ENCODE measurements at regions not wholly inside any gene's neighbourhood (a gene's known extent, or its start where the extent isn't known, plus 50 kb on each side); places are given as distances from the start of the nearest gene placed in this dataset.
"Not testable (repeated sequence)": the region's sequence is repeated elsewhere in the genome, so short reads cannot be mapped to it uniquely, and the experiment has no call there.

GRCh38 chrX:115388879-115389278, 99.4 kb downstream of the LUZP4 start:
- ChIA-PET CTCF (no interaction called here), POLR2A (no interaction called here)
- no peak for DNase-seq (ENCODE audit: low read depth)
- Histone ChIP-seq H3K4me3 (ENCODE audit: low read depth, low read length) (no peak overlapping the region), H3K27me3 (ENCODE audit: control insufficient read depth, insufficient read depth, low read length) (no peaks in the 10 kb centered on the region), H3K36me3 (ENCODE audit: control insufficient read depth, insufficient read depth, low read length) (no peaks in the 10 kb centered on the region)
- TF ChIP-seq CTCF (IDR thresholded peaks at IDR 0.05; ENCODE audit: insufficient read depth, low read depth, low read length), result no peak

GRCh38 chrX:115390078-115390477, 100.6 kb downstream of the LUZP4 start:
- POLR2A ChIA-PET, result no interaction called here
- Histone ChIP-seq H3K27me3 (ENCODE audit: control insufficient read depth, insufficient read depth, low read length) (no peaks in the 10 kb centered on the region), H3K36me3 (ENCODE audit: control insufficient read depth, insufficient read depth, low read length) (no peaks in the 10 kb centered on the region), H3K4me3 (ENCODE audit: low read depth, low read length) (no peak overlapping the region)
- CTCF ChIA-PET, result no interaction called here
- DNase-seq (ENCODE audit: low read depth), result no peak
- TF ChIP-seq CTCF (IDR thresholded peaks at IDR 0.05; ENCODE audit: insufficient read depth, low read depth, low read length), result no peak

GRCh38 chrX:115392031-115392430, 102.5 kb downstream of the LUZP4 start:
- Histone ChIP-seq H3K36me3 (ENCODE audit: control insufficient read depth, insufficient read depth, low read length) (no peaks in the 10 kb centered on the region), H3K27me3 (ENCODE audit: control insufficient read depth, insufficient read depth, low read length) (no peaks in the 10 kb centered on the region; the same call in 1 of the 2 replicates), H3K4me3 (ENCODE audit: low read depth, low read length) (no peak overlapping the region)
- TF ChIP-seq CTCF (IDR thresholded peaks at IDR 0.05; ENCODE audit: insufficient read depth, low read depth, low read length), result no peak
- DNase-seq (ENCODE audit: low read depth), result no peak
- POLR2A ChIA-PET, result no interaction called here
- CTCF ChIA-PET, result no interaction called here

GRCh38 chrX:115392871-115393270, 103.4 kb downstream of the LUZP4 start:
- H3K4me3 ChIP-seq (ENCODE audit: low read depth, low read length), result no peak overlapping the region
- no peaks in the 10 kb centered on the region; the same call in 1 of the 2 replicates for H3K27me3 ChIP-seq (ENCODE audit: control insufficient read depth, insufficient read depth, low read length)
- ChIA-PET CTCF (no interaction called here), POLR2A (no interaction called here)
- H3K36me3 ChIP-seq (ENCODE audit: control insufficient read depth, insufficient read depth, low read length), result no peaks in the 10 kb centered on the region
- no peak for TF ChIP-seq CTCF (IDR thresholded peaks at IDR 0.05; ENCODE audit: insufficient read depth, low read depth, low read length)
- no peak for DNase-seq (ENCODE audit: low read depth)

GRCh38 chrX:115393271-115393670, 103.8 kb downstream of the LUZP4 start:
- H3K27me3 ChIP-seq (ENCODE audit: control insufficient read depth, insufficient read depth, low read length), result no peaks in the 10 kb centered on the region; the same call in 1 of the 2 replicates
- POLR2A ChIA-PET, result no interaction called here
- no peak overlapping the region for H3K4me3 ChIP-seq (ENCODE audit: low read depth, low read length)
- DNase-seq (ENCODE audit: low read depth), result no peak
- no peaks in the 10 kb centered on the region for H3K36me3 ChIP-seq (ENCODE audit: control insufficient read depth, insufficient read depth, low read length)
- CTCF ChIA-PET, result no interaction called here
- TF ChIP-seq CTCF (IDR thresholded peaks at IDR 0.05; ENCODE audit: insufficient read depth, low read depth, low read length), result no peak

GRCh38 chrX:115394806-115395205, 105.3 kb downstream of the LUZP4 start:
- POLR2A ChIA-PET; H3K36me3 ChIP-seq (ENCODE audit: control insufficient read depth, insufficient read depth, low read length); CTCF ChIA-PET: not testable (repeated sequence)

More at GRCh38 chrX:115394806-115395205, 105.3 kb downstream of the LUZP4 start:
- H3K27me3 ChIP-seq (ENCODE audit: control insufficient read depth, insufficient read depth, low read length); H3K4me3 ChIP-seq (ENCODE audit: low read depth, low read length); DNase-seq (ENCODE audit: low read depth): not testable (repeated sequence)
